Activated CD4-positive, alpha-beta T cell treated with anti-CD3 and anti-CD28 coated beads, Interleukin-2, amount 50 U/mL, for 24 hours (primary cell): ENCODE measurements at regions not wholly inside any gene's neighbourhood (a gene's known extent, or its start where the extent isn't known, plus 50 kb on each side); places are given as distances from the start of the nearest gene placed in this dataset.

Source experiments
- DNase-seq, 2 donors: peaks; one replicate each; pipeline ENCODE4 v3.0.0-alpha.2; 2020; ENCODE audit warnings: low read depth in 1 of 2, low spot score in 1 of 2

DNA sequence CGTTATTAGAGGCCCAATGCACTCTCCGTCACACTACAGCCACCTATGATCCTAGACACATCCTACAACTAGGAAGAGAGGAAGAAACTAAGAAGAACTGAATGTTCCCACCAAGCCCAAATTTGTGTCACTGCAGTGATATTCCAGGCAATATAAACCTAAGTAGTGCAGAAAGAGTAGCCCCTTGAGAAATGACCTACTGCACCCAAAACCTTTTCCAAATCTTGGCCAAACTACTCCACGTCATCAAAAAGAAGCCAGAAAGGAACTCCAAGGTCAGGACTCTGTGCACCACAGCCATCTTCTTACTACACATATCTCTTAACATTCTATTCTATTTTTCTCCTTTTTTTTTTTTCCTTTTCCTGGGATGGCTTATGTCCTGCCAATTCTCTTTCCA is 60.2 kb downstream of the ADAMTS1 start:
- no peak for DNase-seq

DNA sequence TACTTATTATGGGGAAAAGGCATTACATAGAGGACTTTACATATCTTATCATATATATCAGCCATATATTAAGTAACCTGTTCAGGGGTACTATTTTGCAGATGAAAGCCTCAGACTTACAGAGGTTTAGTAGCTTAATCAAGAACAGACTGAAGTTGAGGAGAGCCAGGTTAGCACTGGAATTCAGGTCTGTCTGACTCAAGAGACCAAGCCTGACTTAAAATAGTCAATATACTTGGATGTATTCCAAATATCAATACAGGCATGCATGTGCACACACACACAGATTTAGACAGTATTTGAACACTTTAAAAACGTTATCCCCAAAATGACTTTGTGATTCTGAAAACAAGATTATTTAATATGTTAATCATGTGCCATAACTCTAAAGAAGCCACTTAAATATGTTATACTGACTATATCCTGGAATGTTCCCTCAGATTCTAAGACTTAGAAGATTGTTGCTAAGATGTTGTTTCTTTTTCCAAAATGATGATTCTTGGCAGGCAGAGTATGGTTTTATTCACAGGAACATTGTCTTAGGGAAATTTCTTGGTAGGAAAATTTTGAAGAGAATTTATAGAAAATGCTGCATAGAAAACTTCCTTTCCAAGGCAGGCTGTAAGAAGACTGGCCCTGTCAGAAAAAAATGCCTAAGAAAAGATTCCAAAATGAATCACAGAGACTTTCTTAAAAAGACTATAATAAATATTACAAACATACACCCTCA is 61.6 kb downstream of the ADAMTS1 start:
- DNase-seq = no peak

DNA sequence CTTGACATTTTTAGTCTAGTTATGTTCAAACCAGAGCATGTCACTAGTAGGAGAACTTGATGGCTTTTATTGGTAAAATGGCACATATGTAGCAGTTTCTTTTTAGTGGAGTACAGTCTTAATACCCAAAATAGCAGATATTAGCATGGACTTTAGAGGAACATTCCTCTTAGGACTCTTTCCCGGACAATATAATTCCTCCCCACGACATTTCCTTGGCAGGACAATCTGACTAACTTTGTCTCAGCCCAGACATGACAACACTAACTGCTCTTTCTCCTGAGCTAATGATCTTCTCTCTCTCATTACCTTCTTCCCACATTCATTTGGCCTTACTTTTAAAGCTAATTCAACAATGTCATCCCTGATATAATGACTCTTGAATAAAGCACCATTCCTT is 62.5 kb downstream of the ADAMTS1 start:
- no peak for DNase-seq

DNA sequence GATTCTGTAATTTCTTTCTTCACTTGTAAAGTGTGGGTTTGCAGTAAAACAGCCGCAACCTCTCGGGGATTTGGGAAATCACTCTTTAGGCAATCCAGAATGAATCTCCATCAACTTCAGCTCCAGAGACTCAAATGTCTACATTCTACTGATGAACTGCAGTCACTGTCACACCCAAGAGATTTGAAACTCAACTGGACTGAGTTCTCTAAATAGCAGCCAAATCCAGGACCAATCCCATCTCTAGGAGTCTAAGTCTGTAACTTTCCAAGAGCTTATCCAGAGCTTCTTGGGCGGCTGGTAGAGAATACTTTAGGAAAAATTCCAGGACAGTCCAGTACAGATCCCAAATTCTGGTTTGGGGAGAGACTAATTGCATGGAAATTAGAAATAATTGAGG is 62.9 kb downstream of the ADAMTS1 start:
- DNase-seq = no peak

DNA sequence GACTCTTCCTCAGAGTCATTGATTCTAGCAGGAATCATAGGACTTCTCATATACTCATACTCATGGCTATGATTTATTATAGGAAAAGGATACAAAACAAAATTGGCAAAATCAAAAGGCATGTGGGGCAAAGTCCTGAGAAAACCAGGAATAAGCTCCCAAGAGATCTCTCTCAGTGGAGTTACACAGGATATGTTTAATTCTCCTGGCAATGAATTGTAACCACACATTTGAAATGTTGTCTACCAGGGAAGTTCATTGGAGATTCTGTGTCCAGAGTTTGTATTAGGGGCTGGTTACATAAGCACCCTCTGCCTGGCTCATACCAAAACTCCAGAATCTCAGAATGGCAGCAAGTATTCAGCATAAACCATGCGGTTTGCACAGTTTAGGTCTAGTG is 63.9 kb downstream of the ADAMTS1 start:
- DNase-seq = no peak

DNA sequence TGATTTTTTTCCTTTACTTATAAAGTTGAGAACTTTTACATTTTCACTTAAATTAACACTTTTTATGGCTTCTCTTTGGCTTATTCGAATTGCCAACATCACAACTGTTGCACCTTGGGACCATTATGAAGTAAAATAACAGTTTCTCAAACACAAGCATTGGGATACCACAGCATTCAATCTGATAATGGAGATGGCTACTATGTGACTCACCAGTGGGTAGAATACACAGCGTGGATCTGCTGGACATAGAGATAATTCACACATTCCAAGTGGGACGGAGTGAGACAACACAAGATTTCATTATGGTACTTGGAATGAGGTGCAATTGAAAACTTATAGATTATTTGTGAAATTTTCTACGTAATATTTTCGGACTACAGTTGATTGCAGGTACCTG is 68.0 kb downstream of the ADAMTS1 start:
- DNase-seq = no peak

DNA sequence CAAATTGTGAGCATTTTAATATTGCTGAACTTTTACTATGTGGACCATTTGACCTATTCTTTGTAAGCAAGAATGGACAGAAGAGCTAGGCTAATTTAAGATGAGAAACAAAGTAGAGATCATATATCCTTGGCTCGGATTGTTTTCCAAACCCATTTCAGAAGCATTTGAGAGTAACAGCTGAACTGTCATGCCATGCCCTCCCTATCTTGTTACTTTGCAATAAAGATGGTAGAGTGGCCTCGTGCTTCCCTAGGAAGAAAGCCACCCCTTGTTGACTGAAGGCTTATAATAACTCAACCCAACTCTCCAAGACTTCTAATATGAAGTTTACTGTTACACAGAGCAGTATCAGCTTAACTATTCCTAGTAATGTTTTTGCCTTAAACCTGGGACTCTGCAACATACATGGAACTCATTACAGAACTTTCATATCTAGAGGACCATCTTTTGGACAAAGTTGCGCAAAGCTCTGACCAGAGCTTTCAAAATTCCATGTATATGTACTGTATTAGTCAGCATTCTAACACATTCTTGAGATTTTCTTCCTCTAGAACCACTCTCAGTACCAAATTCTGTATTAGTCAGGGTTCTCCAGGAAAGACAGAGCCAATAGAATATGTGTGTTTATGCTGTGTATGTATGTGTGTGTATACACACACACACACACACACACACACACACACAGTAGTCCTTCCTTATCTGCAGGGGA is 68.7 kb downstream of the ADAMTS1 start:
- no peak for DNase-seq

DNA sequence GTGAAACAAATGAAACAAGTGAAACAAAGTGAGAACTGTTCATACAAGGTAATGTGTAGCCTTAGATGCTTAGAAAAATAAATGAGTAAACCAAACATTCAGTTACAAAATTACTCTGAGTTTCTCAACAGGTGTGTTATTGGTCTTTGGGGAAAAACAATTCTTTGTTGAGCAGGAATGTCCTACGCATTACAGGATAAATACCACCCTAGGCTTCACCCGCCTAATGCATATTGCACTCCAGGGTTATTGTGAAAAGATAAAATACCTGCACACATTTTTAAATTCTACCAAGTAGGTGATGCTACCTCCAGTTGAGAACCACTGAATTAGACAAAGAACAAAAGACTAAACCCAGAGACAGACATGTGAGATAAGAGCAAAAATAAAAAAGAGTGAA is 72.2 kb downstream of the ADAMTS1 start:
- DNase-seq = no peak

DNA sequence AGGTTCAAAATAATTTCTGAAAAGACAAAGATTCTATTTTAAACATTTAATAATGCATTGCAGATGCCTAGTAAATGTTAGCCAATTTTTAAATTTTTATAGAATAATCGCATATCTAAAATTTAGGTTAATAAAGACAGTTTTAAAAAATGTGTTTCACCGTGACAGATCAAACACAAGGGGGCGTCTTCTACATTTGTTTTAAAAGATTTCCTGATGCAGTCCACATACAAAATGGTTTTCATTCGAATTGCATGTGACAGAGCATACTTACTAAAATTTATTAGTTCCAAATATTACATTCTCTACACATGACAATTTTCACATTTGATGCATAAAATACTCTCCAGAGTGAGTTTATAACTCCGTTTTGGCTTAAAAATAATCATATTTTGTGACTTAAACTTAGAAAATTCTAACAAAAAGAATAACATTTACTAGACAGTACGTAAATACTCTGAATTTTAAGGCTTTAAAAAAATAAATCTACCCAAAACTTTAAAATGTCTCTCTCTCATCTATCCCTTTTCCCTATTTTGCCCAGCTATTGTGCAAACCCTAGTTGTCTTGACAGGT is 75.5 kb downstream of the ADAMTS1 start:
- no peak for DNase-seq

DNA sequence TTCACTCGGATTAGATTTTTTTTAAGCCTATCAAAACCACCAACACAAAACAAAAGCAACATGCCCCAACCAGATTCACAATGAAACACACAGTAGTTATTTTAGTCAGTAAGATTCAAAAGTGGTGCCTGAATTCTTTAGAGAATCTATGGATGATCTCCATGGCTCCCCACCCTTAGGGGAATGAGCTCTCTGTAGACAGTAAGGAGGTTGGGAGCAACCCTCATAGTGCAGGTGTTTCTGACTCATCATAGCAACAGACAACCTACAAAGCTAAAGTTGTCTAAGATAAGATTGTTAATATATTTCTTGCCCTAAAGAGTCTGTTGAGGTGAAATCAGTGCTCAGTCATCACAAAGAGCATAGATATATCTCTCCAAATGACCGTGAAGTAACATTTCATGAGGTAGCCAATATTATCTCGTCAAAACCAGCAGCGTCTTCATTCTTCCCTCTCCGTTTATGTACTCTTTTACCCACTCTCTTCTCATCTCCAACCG is 78.3 kb downstream of the ADAMTS1 start:
- no peak for DNase-seq

DNA sequence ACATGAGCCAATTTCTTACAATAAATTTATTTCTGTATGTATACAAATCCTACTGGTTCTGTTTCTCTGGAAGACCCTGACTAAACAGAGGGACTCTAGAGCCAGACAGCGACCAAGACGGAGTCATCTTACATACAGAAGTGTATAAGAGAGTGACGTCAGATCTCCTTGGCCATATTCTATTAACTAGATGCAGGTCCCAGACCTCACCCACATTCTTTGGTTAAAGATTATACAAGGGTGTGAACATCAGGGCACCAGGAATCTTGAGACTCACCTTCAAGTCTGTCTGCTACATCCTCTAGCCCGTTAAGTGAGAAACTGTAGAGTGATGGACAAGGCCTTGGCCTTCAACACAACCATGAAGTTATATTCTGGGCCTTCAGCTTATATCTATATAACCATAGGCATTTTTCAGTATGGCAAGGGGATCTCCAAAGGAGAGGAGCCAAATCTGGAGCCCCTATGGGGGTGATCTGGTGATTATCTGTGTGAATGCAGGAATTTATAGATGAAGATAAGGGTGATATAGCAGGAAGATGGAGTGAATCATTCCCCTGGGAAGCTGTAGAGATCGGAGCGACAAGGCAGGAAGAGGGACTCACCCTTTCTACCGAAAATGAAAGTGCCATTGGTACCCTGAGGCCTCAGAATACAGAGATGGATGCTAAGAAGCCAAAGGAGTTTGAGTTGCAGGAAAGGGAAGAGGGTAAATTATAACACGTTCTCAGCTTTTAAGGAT is 83.9 kb downstream of the ADAMTS1 start:
- no peak for DNase-seq

DNA sequence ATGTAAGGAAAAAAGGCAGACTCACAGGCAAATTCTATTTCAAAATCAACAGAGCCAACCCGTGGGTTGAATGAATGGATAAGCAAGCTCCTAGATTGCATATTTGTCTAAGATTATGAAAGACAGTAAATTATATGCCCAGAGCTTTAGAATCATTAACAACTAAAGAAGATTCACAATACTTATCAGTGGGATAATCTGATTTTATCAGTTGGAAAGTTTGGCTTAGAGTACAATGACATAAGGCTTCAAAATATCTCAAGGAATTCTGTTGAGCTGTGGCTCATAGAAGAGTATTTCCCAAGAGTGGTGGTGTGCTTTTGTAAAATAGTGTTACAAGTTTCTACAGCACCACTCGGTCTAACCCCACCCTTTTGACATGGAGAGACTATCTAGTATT is 85.5 kb downstream of the ADAMTS1 start:
- no peak for DNase-seq

DNA sequence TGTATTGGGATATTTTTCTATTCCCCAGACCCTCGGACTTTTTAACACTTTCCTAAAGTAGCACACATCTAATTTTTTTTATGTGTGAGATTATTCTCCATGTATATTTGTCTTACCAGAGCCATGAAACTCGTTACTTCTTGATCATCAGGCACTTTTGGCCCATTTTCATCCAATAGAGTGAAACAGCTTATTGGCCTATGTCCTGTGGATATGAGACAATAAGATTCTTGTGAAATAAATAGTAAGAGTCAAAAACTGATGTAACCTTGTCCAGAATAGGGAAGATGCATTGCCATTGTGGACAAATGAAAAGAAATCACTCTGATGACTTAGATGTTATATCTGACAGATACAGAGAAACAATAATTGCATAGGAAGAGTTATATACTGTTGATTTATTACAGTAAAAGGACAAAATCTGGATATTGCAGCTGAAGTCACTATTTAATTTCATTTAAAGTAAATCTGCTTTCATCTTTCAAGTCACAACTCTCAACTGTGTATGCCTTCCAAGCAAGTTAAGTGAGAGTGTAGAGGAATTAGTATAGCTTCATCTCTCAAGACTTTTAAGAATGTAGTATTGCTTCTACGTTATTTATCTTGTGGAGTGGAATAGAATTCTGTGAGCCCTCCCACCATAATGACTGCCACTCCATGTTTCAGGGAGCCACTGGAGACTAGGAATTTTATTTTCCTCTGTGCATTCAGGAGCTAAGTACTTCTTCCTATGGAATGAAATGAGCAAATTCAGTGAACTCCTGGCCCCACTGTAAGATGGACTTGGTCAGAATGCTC is 86.9 kb downstream of the ADAMTS1 start:
- no peak for DNase-seq

DNA sequence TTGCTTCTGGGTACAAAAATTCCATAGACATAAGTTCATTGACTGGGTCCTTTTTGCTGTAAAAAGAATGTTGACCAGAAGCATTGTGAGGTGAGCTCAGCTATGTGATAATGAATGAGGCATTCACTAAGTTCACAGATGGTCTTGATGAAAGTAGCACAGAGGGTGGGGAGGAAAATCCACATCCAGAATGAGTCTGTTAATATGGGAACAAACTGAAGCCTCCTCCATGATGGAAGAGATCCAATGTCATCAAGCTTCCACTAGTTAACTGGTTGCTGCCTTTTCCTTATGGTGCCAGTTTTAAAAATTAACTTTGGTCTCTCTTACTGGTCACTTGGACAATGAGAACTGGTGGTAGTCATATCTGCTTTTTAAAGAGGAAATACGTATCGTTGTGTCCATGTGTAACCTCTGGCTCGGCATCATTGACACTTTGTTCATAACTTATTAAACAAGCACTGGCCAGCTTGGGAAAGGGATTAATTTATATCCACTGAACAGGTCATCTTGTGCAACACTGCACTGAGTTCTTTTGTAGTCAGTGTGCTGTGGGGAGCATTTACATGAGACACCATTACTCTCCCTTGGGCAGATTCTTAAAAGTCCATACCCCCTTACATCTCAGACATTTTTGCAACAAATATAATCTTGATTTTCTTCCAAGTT is 88.6 kb downstream of the ADAMTS1 start:
- DNase-seq = no peak

DNA sequence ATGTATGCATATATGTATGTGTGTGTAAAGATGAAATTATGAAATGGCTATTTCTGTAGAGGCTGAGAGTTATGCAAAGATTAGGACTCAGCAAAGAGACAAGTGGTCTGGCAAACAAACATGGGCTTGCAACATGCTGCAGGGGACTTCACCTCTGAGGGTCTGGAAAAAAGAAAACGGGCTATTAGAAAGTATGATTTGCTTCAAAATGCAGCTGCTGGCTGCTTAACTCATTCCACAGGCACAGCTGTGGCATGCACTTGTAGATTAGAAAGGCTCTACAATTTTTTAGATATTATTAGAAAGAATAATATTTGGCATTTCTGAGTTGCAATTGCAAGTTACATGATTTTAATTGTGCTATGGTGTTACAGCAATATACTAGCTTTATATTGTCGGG is 90.4 kb downstream of the ADAMTS1 start:
- DNase-seq = no peak

DNA sequence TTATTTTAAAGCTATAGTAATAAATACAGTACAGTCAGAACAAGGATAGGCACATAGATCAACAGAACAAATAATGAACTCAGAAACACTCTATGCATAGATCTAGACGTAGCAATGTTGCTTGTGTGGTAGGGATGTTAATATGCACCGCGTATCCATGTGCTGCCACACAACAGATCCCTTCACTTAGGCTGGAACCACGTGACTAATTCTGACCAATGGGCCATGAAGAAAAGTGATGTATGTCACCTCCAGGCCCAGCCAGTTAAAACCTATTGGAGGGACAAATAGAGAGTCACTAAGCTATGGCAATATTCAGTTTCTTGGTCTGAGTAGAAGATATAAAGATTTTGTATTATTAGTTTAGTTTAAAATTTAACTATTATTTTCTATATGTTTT is 91.4 kb downstream of the ADAMTS1 start:
- DNase-seq = no peak

DNA sequence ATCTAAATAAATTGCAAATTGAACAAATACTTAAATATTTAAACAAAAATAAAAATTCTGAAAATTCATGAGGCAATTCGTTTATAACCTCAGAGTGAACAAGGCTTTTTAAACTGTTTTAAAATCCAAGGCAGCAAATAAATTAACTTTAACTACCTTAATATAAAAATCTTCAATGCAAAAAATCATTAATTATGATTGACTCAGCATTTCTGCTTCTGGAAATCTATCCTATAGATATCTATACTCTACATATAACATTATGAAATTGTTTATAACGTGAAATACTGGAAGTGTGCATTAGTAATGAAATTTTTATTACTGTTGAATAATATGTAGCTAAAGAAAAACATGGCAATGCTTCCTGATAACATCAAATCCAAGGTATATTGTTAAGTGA is 92.4 kb downstream of the ADAMTS1 start:
- no peak for DNase-seq

DNA sequence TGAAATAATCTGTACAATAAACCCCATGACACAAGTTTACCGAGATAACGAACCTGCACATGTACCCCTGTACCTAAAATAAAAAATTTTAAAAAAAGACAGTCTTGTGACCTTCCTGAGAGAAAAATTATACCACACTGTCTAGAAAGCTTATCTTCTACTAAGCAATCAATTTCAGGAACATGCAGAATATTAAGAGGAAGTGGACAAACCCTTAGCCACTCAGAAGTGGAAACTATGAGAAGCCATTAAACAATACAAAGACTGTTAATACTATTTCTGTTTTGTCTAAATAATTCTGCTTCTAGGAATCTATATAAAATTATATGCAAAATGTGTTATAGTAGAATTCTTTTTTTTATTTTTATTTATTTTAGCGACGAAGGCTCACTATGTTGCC is 93.9 kb downstream of the ADAMTS1 start:
- DNase-seq = no peak

DNA sequence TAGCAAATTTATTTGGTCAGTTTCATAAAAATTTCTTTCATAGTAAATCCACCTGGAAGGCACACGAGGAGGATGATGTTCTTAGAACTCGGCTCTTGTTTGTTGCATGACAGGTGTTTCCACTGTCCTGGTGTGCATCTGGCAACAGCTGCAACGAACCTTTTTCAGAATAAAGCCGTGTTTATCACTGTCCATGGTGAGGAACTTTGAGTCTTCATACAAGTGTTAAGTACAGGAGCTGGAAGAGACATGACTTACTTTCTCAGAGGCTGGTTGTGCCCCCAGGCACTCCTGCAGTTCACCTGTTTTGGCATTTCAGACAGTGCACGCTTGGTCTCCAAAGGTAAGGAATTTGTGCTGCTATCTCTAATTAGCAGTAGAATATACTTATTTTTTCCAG is 97.1 kb downstream of the ADAMTS1 start:
- DNase-seq = no peak

DNA sequence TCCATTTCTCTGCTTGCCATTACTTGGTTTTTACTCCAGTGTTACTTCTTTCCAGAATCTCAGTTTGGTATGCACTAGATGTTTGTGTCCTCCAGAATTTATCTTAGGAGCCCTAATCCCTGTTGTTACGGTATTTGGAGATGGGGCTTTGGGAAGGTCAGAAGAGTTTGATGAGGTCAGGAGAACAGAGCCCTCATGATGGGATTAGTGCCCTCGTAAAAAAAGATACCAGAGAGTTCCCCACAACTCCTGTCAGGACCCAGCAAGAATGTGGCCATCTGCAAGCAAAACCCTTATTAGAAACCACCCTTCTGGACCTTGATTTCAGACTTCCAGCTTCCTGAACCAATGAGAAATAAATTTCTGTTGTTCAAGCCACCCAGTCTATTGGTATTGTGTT is 98.0 kb downstream of the ADAMTS1 start:
- DNase-seq = no peak
